SK-MEL-5 (cell line): ENCODE measurements at regions not wholly inside any gene's neighbourhood (a gene's known extent, or its start where the extent isn't known, plus 50 kb on each side); places are given as distances from the start of the nearest gene placed in this dataset.
"Not testable (repeated sequence)": the region's sequence is repeated elsewhere in the genome, so short reads cannot be mapped to it uniquely, and the experiment has no call there.

ENCODE experiments used
- DNase-seq: peaks from one replicate; pipeline ENCODE4 v3.0.0-alpha.2; 2016; ENCODE audit warnings: low read depth, low spot score
- in situ Hi-C: cut with HindIII; loops from 2 replicates; pipeline ENCODE4 v1.10.0; 2016; ENCODE audit warnings: low sequenced_read_pairs, high pct_unique_total_duplicates, low pct_unique_long_range_greater_than_20kb
- small RNA-seq, 2 experiments: library from RNA; depleted of rRNA; stranded (forward); fragments of <200 nt; gene quantifications; one replicate each; pipeline ENCODE3, GENCODE V24; 2014

DNA sequence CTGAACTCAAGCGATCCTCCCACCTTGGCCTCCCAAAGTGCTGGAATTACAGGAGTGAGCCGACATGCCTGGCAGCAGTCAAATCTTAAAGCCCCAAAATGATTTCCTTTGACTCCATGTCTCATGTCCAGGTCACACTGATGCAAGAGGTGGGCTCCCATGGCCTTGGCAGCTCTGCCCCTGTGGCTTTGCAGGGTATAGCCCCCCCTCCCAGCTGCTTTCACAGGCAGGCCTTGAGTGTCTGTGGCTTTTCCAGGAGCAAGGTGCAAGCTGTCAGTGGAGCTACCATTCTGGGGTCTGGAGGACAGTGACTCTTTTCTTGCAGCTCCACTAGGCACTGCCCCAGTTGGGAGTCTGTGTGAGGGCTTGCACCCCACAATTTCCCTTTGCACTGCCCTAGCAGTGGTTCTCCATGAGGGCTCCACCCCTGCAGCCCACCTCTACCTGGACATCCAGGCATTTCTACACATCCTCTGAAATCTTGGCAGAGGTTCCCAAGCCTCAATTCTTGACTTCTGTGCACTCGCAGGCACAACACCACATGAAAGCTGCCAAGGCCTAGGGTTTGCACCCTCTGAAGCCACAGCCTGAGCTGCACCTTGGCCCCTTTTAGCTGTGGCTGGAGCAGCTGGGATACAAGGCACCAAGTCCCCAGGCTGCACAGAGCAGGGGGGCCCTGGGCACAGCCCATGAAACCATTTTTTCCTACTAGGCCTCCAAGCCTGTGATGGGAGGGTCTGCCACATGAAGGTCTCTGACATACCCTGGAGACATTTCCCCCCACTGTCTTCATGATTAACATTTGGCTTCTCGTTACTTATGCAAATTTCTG lies 79.3 kb upstream of the ARL4D start:
- no peak for DNase-seq
- in situ Hi-C loops = no loop called here

DNA sequence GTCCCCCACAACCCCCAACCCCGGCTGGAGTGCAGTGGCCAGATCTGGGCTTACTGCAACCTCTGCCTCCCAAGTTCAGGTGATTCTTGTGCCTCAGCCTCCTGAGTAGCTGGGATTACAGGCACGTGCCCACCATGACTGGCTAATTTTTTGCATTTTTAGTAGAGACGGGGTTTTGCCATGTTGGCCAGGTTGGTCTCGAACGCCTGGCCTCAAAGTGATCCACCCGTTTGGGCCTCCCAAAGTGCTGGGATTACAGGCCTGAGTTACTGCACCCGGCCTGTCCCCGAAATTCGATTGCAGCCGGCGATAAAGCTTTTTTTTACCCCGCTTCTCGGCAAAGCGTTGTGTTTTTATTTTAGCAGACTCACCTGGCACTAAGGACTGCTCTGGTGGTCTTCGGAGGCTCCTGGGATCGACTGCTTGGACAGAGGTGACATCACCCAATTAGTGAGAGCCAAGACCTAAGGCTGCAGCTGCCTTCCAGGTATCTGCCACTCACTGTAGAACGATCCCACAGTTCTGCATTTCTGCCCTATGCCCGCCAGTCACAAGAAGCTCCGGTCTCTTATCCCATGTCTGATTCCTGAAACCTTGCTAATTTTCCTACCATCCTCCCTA lies 82.2 kb upstream of the ARL4D start:
- in situ Hi-C loops = no loop called here
- peak; percentile 17 for DNase-seq

DNA sequence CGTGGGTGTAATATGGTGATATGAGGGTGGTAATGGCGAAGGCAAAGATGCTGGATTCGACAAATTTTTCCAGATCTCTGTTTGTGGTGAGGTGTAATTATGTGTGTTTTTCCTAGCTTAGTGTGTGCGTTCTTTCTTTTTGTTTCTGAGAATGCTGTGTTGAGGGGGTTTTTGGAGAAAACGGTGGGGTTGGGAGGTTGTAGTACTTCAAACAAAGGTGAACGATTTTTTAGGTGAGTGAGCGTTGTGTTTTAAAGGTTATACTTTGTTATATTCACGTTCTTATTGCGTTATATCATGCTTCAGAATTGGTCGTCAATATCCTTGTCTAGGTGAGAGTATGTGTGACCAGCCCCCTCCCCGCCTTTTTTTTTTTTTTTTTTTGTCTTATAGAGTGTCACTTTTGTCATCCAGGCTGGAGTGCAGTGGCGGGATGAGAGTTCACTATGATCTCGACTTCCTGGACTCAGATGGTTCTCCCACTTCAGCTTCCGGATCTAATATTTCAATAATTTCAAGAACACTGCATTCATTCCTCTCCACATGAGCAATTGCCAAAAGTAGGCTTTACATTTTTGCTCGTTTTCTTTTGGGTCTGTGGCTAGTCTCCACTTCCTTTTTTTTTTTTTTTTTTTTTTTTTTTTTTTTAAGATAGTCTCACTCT lies 82.2 kb upstream of the RNU2-1 start:
- no peak for DNase-seq

DNA sequence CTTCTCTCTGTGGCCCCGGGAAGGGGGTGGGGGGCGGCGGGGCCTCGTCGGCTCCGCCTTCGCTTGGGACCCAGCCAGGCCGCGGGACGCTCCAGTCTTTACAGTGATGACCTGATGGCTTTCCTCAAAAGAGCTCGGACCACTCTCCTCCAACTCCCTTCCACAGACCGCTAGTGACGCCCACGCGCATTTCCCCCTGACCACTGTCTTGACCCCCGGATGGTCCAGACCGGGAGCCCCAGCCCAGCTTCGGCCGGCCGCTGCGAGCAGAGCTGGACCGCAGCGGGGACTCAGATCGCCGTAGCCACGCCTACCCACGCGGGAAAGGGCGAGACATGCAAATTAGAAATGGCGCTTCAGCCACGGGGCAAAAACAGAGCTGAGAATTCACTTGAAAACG lies 81.6 kb upstream of the RNU2-1 start:
- in situ Hi-C loops = no loop called here
- DNase-seq = no peak

More for the DNA sequence above, 82.2 kb upstream of the RNU2-1 start:
- in situ Hi-C loops = no loop called here

DNA sequence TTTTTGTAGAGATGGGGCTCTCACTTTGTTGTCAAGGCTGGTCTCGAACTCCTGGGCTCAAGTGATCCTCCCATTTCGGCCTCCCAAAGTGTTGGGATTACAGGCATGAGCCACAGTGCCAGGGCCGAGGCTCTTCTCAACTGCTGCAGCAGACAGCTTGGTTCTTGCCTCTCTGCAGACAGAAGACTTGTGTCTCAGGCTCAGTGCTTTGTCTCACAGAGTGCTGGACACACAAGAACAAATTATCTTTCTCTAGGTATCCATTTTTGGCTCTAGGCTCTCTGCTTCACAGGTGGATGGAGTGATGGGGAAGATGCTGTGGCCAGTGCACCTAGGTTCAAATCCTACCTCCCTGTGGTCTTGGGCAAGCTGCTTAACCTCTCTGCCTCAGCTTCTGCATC lies 80.8 kb upstream of the RNU2-1 start:
- no peak for DNase-seq
- in situ Hi-C loops = no loop called here

DNA sequence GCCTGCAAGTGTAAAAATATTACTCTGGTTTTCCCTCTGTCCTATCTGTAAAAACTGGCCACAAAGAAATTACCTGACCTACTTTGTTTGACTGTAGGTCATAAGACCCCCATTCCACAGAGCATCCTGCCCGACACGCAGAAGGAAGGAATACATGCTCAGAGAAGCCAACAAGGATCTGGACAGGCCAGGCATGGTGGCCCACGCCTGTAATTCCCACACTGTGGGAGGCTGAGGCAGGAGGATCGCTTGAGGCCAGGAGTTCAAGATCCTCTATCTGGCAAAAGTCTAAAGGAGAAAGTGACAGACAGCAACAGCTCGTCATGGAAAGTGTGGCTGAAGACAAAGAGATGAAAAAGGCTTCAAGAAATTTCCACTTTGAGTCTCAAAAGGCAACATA lies 78.2 kb upstream of the RNU2-1 start:
- no peak for DNase-seq
- in situ Hi-C loops = no loop called here

DNA sequence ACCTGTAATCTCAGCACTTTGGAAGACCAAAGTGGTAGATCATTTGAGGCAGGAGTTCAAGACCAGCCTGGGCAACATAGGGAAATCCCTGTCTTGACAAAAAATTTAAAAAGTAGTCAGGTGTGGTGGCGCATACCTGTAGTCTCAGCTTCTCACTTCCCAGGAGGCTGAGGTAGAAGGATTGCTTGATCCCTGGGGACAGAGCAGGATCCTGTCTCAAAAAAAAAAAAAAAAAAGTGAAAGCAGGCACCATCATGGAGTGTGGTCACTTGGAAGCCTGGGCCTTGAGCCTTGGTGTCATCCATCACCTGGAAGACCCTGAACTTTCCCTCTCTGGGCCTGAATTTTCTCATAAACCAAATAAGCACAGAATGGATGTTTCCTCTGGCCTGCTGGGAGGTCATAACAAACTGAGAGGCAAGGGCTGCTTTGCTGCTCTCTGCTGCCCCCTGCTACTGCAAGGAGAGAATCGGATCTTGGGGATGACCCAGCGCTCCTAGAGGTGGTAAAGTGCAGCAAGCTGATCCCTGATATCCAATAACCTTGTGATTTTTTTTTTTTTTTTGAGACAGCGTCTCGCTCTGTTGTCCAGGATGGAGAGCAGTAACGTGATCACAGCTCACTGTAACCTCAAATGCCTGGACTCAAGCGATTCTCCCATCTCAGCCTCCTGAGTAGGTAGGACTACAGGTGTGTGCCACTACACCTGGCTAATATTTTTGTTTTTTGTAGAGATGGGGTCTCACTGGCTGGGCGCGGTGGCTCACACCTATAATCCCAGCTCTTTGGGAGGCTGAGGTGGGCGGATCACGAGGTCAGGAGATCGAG lies 75.9 kb upstream of the RNU2-1 start:
- DNase-seq = peak; percentile 58
- in situ Hi-C loops = no loop called here

DNA sequence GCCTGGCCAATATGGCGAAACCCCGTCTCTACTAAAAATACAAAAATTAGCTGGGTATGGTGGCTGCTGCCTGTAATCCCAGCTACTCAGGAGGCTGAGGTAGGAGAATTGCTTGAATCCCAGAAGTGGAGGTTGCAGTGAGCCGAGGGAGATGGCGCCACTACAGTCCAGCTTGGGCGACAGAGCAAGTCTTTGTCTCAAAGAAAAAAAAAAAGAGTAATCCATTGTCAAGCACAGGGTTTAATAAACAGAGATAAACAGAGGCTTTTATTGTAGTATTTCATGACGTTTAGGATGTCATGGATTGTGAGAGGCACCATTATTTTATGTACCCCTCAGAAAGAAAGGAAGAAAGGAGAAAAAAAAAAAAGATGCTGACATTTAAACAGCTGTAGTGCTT lies 75.2 kb upstream of the RNU2-1 start:
- peak; percentile 86 for DNase-seq
- in situ Hi-C loops = no loop called here

DNA sequence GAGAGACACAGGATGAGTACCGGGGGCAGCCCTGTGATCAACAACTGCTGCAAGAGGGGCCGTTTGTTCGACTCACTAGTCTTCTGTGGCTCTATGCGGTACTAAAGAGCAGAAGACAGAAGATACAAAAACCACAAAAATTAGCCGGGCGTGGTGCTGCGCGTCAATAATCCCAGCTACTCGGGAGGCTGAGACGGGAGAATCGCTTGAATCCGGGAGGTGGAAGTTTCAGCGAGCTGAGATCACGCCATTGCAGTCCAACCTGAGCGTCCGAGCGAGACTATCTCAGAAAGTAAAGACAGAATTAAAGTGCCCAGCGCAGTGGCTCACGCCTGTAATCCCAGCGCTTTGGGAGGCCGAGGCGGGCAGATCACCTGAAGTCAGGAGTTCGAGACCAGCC lies 71.0 kb upstream of the RNU2-1 start:
- in situ Hi-C loops, DNase-seq: not testable (repeated sequence)

DNA sequence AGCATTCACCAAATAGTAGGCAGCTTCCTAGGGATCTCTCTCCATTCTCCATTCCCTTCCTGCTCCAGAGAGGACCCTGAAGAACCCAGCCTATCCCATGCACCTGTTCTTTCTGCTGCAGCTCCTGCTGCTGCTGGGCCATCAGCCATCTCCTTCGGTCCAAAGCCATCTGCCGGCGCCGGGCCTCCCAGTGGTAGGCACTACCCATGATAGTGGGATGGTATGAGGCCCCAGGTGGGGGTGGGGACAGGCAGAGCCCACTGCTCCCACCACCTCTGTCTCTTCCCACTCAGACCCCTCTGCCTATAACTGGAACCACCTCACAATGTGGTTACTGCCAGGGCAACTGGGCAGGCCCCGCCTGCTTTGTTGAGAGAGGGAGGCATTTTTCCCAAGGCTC lies 69.3 kb upstream of the RNU2-1 start:
- in situ Hi-C loops, DNase-seq: not testable (repeated sequence)

DNA sequence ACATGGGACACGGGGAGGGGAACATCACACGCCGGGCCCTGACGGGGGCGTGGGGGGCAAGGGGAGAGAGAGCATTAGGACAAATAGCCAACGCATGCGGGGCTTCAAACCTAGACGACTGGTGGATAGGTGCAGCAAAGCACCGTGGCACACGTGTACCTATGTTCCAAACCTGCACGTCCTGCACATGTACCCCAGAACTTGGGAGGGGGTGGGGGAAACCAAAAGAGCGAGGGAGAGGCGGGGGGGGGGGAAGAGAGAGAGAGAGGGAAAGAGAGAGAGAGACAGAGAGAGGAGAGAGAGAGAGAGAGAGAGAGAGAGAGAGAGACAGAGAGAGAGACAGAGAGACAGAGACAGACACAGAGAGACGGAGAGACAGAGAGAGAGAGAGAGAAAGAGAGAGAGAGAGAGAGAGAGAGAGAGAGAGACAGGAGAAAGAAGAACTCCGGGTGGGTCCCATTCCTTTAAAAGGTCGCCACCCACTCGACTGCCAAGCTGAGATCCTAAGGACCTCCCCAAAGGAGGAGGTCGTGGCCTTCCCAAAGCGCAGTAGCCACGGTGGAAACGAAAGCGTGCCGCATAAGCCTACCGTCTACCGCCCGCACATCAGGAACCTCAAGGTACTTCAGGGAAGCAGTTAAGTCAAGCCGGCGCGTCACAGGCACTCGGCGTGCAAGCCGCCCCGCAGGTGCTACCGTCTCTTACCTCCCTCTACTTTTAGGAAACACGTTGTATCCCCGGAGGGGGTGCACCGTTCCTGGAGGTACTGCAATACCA lies 65.7 kb upstream of the RNU2-1 start:
- in situ Hi-C loops, DNase-seq: not testable (repeated sequence)

DNA sequence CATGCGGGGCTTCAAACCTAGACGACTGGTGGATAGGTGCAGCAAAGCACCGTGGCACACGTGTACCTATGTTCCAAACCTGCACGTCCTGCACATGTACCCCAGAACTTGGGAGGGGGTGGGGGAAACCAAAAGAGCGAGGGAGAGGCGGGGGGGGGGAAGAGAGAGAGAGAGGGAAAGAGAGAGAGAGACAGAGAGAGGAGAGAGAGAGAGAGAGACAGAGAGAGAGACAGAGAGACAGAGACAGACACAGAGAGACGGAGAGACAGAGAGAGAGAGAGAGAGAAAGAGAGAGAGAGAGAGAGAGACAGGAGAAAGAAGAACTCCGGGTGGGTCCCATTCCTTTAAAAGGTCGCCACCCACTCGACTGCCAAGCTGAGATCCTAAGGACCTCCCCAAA lies 55.9 kb upstream of the RNU2-1 start:
- in situ Hi-C loops, DNase-seq: not testable (repeated sequence)

DNA sequence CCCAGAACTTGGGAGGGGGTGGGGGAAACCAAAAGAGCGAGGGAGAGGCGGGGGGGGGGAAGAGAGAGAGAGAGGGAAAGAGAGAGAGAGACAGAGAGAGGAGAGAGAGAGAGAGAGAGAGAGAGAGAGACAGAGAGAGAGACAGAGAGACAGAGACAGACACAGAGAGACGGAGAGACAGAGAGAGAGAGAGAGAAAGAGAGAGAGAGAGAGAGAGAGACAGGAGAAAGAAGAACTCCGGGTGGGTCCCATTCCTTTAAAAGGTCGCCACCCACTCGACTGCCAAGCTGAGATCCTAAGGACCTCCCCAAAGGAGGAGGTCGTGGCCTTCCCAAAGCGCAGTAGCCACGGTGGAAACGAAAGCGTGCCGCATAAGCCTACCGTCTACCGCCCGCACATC lies 49.8 kb upstream of the RNU2-1 start:
- in situ Hi-C loops, DNase-seq: not testable (repeated sequence)

Small RNA genes in the stretch of these regions (small RNA-seq; reads per million reads assigned to genes)
- gene RF00004 = 0 reads per million in 2 experiments
